Cardiac fibroblast (primary cell): ENCODE measurements at regions not wholly inside any gene's neighbourhood (a gene's known extent, or its start where the extent isn't known, plus 50 kb on each side); places are given as distances from the start of the nearest gene placed in this dataset.

Experiments used
- DNase-seq, 2 donors: peaks; one replicate each; pipeline versions ENCODE4 v3.0.0 to v3.0.0-alpha.2; 2010; ENCODE audit warnings: low read depth in 2 of 2
- H3K4me3 ChIP-seq, 2 donors: replicated peaks in 1 of 2; 1 replicate in 1 of 2; 2 replicates in 1 of 2; pipeline ENCODE4 v1.5.1; 2011; ENCODE audit warnings: low read depth in 2 of 2, low read length in 2 of 2, mild to moderate bottlenecking in 2 of 2, moderate library complexity in 1 of 2
- CTCF ChIP-seq: IDR thresholded peaks from one replicate; pipeline ENCODE4 v1.5.1; 2011; ENCODE audit warnings: low read depth, mild to moderate bottlenecking, low read length, inconsistent platforms

- H3K4me3 ChIP-seq: no peak overlapping the region
- TF ChIP-seq CTCF: no peak
- no peak for DNase-seq
These were observed 403.9 kb upstream of the CYRIA start for GRCh38 chr2:17069564-17069963.

GRCh38 chr2:17068021-17068420 is 402.4 kb upstream of the CYRIA start:
- H3K4me3 ChIP-seq: no peak overlapping the region
- TF ChIP-seq CTCF: no peak
- no peak for DNase-seq

GRCh38 chr2:17065536-17065935 is 399.9 kb upstream of the CYRIA start:
- no peak overlapping the region for H3K4me3 ChIP-seq
- no peak for TF ChIP-seq CTCF
- DNase-seq: no peak

- DNase-seq: no peak
- no peak for TF ChIP-seq CTCF
- H3K4me3 ChIP-seq: no peak overlapping the region
These were observed 395.4 kb upstream of the CYRIA start for GRCh38 chr2:17061028-17061427.

GRCh38 chr2:17059458-17059857 is 393.8 kb upstream of the CYRIA start:
- H3K4me3 ChIP-seq: no peak overlapping the region
- no peak for DNase-seq
- TF ChIP-seq CTCF: no peak

GRCh38 chr2:17058772-17059402 is 393.3 kb upstream of the CYRIA start:
- DNase-seq: no peak
- H3K4me3 ChIP-seq: no peak overlapping the region
- no peak for TF ChIP-seq CTCF
